HG03095 (cell line): ENCODE measurements at regions not wholly inside any gene's neighbourhood (a gene's known extent, or its start where the extent isn't known, plus 50 kb on each side); places are given as distances from the start of the nearest gene placed in this dataset.

Source experiments
- ATAC-seq: cut with Tn5 transposase; IDR thresholded peaks from one replicate; pipeline ENCODE4 v1.9.1; 2021; ENCODE audit warnings: moderate library complexity; ENCODE audit not compliant: unreplicated experiment

GRCh38 chr12:92337128-92337527 is 191.5 kb upstream of the BTG1 start:
- ATAC-seq = no peak

- no peak for ATAC-seq
These were observed 191.0 kb upstream of the BTG1 start for GRCh38 chr12:92336641-92337040.

- no peak for ATAC-seq
These were observed 190.2 kb upstream of the BTG1 start for GRCh38 chr12:92335831-92336230.

- no peak for ATAC-seq
These were observed 188.9 kb upstream of the BTG1 start for GRCh38 chr12:92334552-92334951.

GRCh38 chr12:92332552-92332951 is 186.9 kb upstream of the BTG1 start:
- ATAC-seq = no peak

GRCh38 chr12:92331383-92331782 is 185.7 kb upstream of the BTG1 start:
- no peak for ATAC-seq

- ATAC-seq = no peak
These were observed 185.0 kb upstream of the BTG1 start for GRCh38 chr12:92330654-92331053.

- ATAC-seq = no peak
These were observed 181.2 kb upstream of the BTG1 start for GRCh38 chr12:92326877-92327276.

- ATAC-seq = no peak
These were observed 179.3 kb upstream of the BTG1 start for GRCh38 chr12:92324849-92325500.

- ATAC-seq = no peak
These were observed 166.9 kb upstream of the BTG1 start for GRCh38 chr12:92312463-92312964.

GRCh38 chr12:92304371-92305055 is 158.9 kb upstream of the BTG1 start:
- ATAC-seq = no peak

GRCh38 chr12:92302041-92302829 is 156.6 kb upstream of the BTG1 start:
- no peak for ATAC-seq

- ATAC-seq = no peak
These were observed 155.7 kb upstream of the BTG1 start for GRCh38 chr12:92301356-92301755.

GRCh38 chr12:92300777-92301176 is 155.1 kb upstream of the BTG1 start:
- no peak for ATAC-seq

GRCh38 chr12:92299744-92300143 is 154.1 kb upstream of the BTG1 start:
- ATAC-seq = no peak

GRCh38 chr12:92299344-92299743 is 153.7 kb upstream of the BTG1 start:
- no peak for ATAC-seq

GRCh38 chr12:92297932-92298696 is 152.5 kb upstream of the BTG1 start:
- ATAC-seq = no peak

- ATAC-seq = no peak
These were observed 151.8 kb upstream of the BTG1 start for GRCh38 chr12:92297405-92297804.

- ATAC-seq = no peak
These were observed 149.9 kb upstream of the BTG1 start for GRCh38 chr12:92295523-92295922.

- no peak for ATAC-seq
These were observed 149.2 kb upstream of the BTG1 start for GRCh38 chr12:92294676-92295440.
